ENCODE measurements at regions not wholly inside any gene's neighbourhood (a gene's known extent, or its start where the extent isn't known, plus 50 kb on each side); places are given as distances from the start of the nearest gene placed in this dataset.
"Not testable (repeated sequence)": the region's sequence is repeated elsewhere in the genome, so short reads cannot be mapped to it uniquely, and the experiment has no call there.

DNA sequence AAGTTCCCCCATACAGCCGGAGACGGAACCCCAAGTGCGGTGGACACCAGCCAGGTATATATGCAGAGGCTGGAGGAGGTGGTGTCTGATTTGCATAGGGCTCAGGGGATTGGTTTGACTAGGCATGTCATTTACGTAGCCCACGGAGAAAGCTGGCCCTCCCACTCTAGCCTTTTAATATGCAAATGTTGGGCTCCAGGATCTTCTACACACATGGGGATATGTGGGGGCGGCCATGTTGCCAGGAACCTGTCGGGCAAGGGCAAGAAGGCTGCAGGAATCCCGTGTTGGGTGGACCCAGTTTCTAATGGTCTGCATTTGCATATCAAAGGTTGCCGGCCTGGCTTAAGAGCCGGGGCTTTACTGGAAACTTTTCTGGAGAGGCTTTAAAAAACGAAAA lies 57.4 kb downstream of the FTHL17 start:
- CTCF ChIA-PET; intact Hi-C loops (cut with micrococcal nuclease); POLR2A ChIA-PET: not testable (repeated sequence)

DNA sequence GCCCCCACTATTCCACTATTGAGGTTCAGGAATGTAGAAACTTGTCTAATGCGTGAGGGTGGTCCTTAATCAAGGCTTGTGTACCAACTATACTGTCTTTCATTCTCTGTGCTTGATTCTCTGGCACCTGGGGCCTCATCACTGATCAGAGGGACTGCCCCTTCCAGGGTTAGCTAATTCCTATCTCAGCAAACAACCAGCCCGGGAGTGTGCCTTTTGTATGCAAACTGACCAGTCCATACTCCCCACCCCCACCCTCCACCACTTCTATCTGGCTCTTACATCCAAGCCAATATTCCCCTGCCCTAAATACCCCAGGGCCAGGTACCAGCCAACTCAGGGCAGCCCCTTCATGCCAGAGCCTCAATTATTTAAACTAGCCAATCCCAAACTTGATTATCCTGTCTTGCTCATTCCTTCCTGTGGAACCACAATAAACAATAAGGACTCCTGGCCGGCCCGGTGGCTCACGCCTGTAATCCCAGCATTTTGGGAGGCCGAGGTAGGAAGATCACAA lies 59.3 kb downstream of the FTHL17 start:
- Mint-ChIP-seq H3K4me3 (no peak overlapping the region), H3K4me1 (no peaks in the 10 kb centered on the region), H3K27ac (no peak overlapping the region), H3K27me3 (peaks cover 2% of the 10 kb centered on the region), H3K36me3 (ENCODE audit: low read depth) (no peaks in the 10 kb centered on the region), H3K9me3 (no peaks in the 10 kb centered on the region)
- DNase-seq, result no peak
- ChIA-PET CTCF (no interaction called here), POLR2A (no interaction called here)
- intact Hi-C loops (cut with micrococcal nuclease), result no loop called here
- TF ChIP-seq, protein P1, sequence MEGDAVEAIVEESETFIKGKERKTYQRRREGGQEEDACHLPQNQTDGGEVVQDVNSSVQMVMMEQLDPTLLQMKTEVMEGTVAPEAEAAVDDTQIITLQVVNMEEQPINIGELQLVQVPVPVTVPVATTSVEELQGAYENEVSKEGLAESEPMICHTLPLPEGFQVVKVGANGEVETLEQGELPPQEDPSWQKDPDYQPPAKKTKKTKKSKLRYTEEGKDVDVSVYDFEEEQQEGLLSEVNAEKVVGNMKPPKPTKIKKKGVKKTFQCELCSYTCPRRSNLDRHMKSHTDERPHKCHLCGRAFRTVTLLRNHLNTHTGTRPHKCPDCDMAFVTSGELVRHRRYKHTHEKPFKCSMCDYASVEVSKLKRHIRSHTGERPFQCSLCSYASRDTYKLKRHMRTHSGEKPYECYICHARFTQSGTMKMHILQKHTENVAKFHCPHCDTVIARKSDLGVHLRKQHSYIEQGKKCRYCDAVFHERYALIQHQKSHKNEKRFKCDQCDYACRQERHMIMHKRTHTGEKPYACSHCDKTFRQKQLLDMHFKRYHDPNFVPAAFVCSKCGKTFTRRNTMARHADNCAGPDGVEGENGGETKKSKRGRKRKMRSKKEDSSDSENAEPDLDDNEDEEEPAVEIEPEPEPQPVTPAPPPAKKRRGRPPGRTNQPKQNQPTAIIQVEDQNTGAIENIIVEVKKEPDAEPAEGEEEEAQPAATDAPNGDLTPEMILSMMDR (IDR thresholded peaks at IDR 0.05), result no peak
- ATAC-seq (ENCODE audit: low read depth), result no peak

More for the DNA sequence above, 57.4 kb downstream of the FTHL17 start:
- DNase-seq; H3K27me3 Mint-ChIP-seq; H3K4me1 Mint-ChIP-seq; H3K4me3 Mint-ChIP-seq; H3K36me3 Mint-ChIP-seq (ENCODE audit: low read depth); ATAC-seq (ENCODE audit: low read depth); H3K9me3 Mint-ChIP-seq; H3K27ac Mint-ChIP-seq: not testable (repeated sequence)

- TF ChIP-seq, protein P1 (IDR thresholded peaks at IDR 0.05), result no peak
- intact Hi-C loops (cut with micrococcal nuclease), result no loop called here
- peaks cover 3% of the 10 kb centered on the region for H3K27me3 Mint-ChIP-seq
- no peak overlapping the region for H3K27ac Mint-ChIP-seq
- CTCF ChIA-PET, result no interaction called here
- H3K36me3 Mint-ChIP-seq (ENCODE audit: low read depth), result no peaks in the 10 kb centered on the region
- H3K9me3 Mint-ChIP-seq, result no peaks in the 10 kb centered on the region
- POLR2A ChIA-PET, result no interaction called here
- DNase-seq (no peak), ATAC-seq (ENCODE audit: low read depth) (no peak)
- H3K4me3 Mint-ChIP-seq, result no peak overlapping the region
- no peaks in the 10 kb centered on the region for H3K4me1 Mint-ChIP-seq
Measured at GRCh38 chrX:31007321-31007720, 64.5 kb downstream of the FTHL17 start.

DNA sequence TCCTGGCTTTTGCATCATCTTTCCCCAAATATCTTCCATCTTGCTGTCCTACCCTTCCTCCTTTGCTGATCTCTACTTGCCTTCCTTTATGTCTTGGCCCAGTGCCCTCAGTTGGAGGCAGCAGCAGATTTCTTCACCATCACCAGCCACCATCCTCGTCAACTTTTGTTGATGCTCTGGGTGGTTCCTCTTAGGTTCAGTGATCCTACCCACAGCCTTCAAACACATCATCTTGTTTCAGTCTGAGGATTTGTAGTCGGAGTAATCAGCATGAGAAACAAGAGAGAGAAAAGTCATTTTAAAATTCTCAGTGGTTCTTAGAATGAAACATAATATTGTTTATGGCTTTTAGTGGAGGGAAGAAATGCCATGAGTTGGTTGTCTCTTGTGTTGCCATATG lies 65.8 kb downstream of the FTHL17 start:
- CTCF ChIA-PET, result no interaction called here
- intact Hi-C loops (cut with micrococcal nuclease), result no loop called here
- TF ChIP-seq, protein P1 (IDR thresholded peaks at IDR 0.05), result no peak
- Mint-ChIP-seq H3K27me3 (peaks cover 3% of the 10 kb centered on the region), H3K36me3 (ENCODE audit: low read depth) (no peaks in the 10 kb centered on the region), H3K9me3 (no peaks in the 10 kb centered on the region), H3K4me1 (no peaks in the 10 kb centered on the region), H3K27ac (no peak overlapping the region), H3K4me3 (no peak overlapping the region)
- DNase-seq (no peak), ATAC-seq (ENCODE audit: low read depth) (no peak)
- POLR2A ChIA-PET, result no interaction called here

DNA sequence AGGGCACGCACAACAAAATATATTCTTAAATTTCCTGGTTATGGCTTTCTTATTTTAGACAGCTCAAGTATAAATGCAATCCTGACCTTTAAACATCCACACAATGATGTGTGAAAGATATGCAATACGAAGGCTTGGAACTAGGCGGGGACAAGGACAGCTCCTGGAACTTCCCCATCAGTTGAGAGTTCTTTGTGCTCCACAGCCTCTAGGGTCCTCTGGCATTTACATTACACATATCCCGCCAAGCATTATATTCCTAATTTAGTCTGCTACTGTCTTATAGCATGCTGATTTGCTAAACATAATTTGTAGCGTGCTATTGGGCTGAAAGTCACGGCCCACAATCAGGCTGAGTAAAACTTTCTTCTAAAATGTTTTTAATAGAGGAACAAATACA lies 74.4 kb downstream of the FTHL17 start:
- intact Hi-C loops (cut with micrococcal nuclease), result no loop called here
- Mint-ChIP-seq H3K36me3 (ENCODE audit: low read depth) (no peaks in the 10 kb centered on the region), H3K9me3 (no peaks in the 10 kb centered on the region), H3K27ac (no peak overlapping the region), H3K4me1 (no peaks in the 10 kb centered on the region), H3K27me3 (no peaks in the 10 kb centered on the region), H3K4me3 (no peak overlapping the region)
- DNase-seq (no peak), ATAC-seq (ENCODE audit: low read depth) (no peak)
- CTCF ChIA-PET, result no interaction called here
- POLR2A ChIA-PET, result no interaction called here
- TF ChIP-seq, protein P1 (IDR thresholded peaks at IDR 0.05), result no peak

GRCh38 chrX:30995705-30996104 lies 76.1 kb downstream of the FTHL17 start:
- intact Hi-C loops (cut with micrococcal nuclease), result no loop called here
- ChIA-PET CTCF (no interaction called here), POLR2A (no interaction called here)
- TF ChIP-seq, protein P1 (IDR thresholded peaks at IDR 0.05), result no peak
- no peak overlapping the region for H3K4me3 Mint-ChIP-seq
- no peaks in the 10 kb centered on the region for H3K9me3 Mint-ChIP-seq
- no peaks in the 10 kb centered on the region for H3K27me3 Mint-ChIP-seq
- H3K27ac Mint-ChIP-seq, result no peak overlapping the region
- H3K4me1 Mint-ChIP-seq, result no peaks in the 10 kb centered on the region
- H3K36me3 Mint-ChIP-seq (ENCODE audit: low read depth), result no peaks in the 10 kb centered on the region
- DNase-seq, result no peak
- no peak for ATAC-seq (ENCODE audit: low read depth)

Data from activated B cell treated with CpG ODN at 0.5 μM for 24 hours (primary cell).